Liver (tissue), 3 donors: ENCODE measurements at regions not wholly inside any gene's neighbourhood (a gene's known extent, or its start where the extent isn't known, plus 50 kb on each side); places are given as distances from the start of the nearest gene placed in this dataset.

Source experiments
- EGR1 ChIP-seq, 2 donors: IDR thresholded peaks; 2 replicates each; pipeline ENCODE4 v1.6.1; 2016 to 2018; ENCODE audit warnings: antibody characterized with exemption in 2 of 2, low read depth in 2 of 2
- GABPA ChIP-seq, 2 donors: IDR thresholded peaks in 1 of 2; conservative IDR thresholded peaks in 1 of 2; 2 replicates each; pipeline ENCODE4 v1.6.1; 2016; ENCODE audit warnings: antibody characterized with exemption in 2 of 2, mild to moderate bottlenecking in 1 of 2, moderate library complexity in 1 of 2
- HNF4G ChIP-seq: IDR thresholded peaks from 2 replicates; pipeline ENCODE4 v1.6.1; 2016; ENCODE audit warnings: antibody characterized with exemption
- JUND ChIP-seq, 2 donors: IDR thresholded peaks; 2 replicates each; pipeline ENCODE4 v1.6.1; 2016; ENCODE audit warnings: antibody characterized with exemption in 2 of 2
- RAD21 ChIP-seq, 2 donors: IDR thresholded peaks; 2 replicates each; pipeline ENCODE4 v1.6.1; 2016; ENCODE audit warnings: antibody characterized with exemption in 2 of 2, mild to moderate bottlenecking in 2 of 2
- RXRA ChIP-seq, 2 donors: IDR thresholded peaks; 2 replicates each; pipeline ENCODE4 v1.6.1; 2017 to 2018; ENCODE audit warnings: antibody characterized with exemption in 2 of 2, mild to moderate bottlenecking in 1 of 2
- SP1 ChIP-seq: IDR thresholded peaks from 2 replicates; pipeline ENCODE4 v1.6.1; 2018; ENCODE audit warnings: antibody characterized with exemption, mild to moderate bottlenecking
- TAF1 ChIP-seq: conservative IDR thresholded peaks from 2 replicates; pipeline ENCODE4 v1.6.1; 2016; ENCODE audit warnings: antibody characterized with exemption, mild to moderate bottlenecking
- YY1 ChIP-seq: IDR thresholded peaks from 2 replicates; pipeline ENCODE4 v1.6.1; 2016; ENCODE audit warnings: antibody characterized with exemption, mild to moderate bottlenecking
- TF ChIP-seq, protein P1 (sequence below): fragments of 150-350 bp; IDR thresholded peaks from 2 replicates; pipeline ENCODE4 v1.5.1; 2017; ENCODE audit warnings: improper control_type of control experiment, low read depth, low read length; ENCODE audit not compliant: missing input control
- TF ChIP-seq, protein P2 (sequence below): IDR thresholded peaks from 2 replicates; pipeline ENCODE4 v1.6.1; 2016; ENCODE audit warnings: antibody characterized with exemption, mild to moderate bottlenecking
- TF ChIP-seq, protein P3 (sequence below): IDR thresholded peaks from 2 replicates; pipeline ENCODE4 v1.6.1; 2016; ENCODE audit warnings: antibody characterized with exemption
- TF ChIP-seq, protein P4 (sequence below): IDR thresholded peaks from 2 replicates; pipeline ENCODE4 v1.6.1; 2016; ENCODE audit warnings: antibody characterized with exemption
- TF ChIP-seq, protein P5 (sequence below): IDR thresholded peaks from 2 replicates; pipeline ENCODE4 v1.6.1; 2016; ENCODE audit warnings: antibody characterized with exemption
- donor health status: healthy.
- donor health status: healthy.

DNA sequence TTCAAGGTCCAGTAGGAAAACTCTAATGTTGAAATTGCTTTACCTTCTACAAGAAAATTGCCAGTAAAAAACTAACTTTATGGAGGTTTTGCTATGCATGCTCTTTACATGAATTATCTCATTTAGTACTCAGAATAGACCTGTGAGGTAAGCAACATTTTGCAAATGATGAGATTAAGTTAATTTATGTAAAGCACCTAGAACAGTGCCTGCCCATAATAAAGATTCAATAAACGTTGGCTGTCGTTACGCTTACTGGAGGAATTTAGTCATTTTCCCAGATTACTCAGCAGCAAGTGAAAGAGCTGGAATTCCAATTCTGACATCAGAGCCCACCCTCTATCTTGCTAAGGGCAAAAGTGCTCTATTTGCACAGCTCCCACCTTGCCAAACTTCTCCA is 69.4 kb upstream of the ARID1B start:
- TF ChIP-seq SP1 (no peak), TAF1 (no peak), RXRA (IDR thresholded peaks at IDR 0.05) (no peak), EGR1 (IDR thresholded peaks at IDR 0.05; ENCODE audit: low read depth in 2 of 2) (no peak), GABPA (IDR thresholded peaks at IDR 0.05 in 1 of 2, conservative IDR thresholded peaks at IDR 0.05 in 1 of 2) (no peak), HNF4G (no peak), YY1 (no peak), JUND (IDR thresholded peaks at IDR 0.05) (no peak), RAD21 (IDR thresholded peaks at IDR 0.05) (no peak)
- TF ChIP-seq, protein P1, sequence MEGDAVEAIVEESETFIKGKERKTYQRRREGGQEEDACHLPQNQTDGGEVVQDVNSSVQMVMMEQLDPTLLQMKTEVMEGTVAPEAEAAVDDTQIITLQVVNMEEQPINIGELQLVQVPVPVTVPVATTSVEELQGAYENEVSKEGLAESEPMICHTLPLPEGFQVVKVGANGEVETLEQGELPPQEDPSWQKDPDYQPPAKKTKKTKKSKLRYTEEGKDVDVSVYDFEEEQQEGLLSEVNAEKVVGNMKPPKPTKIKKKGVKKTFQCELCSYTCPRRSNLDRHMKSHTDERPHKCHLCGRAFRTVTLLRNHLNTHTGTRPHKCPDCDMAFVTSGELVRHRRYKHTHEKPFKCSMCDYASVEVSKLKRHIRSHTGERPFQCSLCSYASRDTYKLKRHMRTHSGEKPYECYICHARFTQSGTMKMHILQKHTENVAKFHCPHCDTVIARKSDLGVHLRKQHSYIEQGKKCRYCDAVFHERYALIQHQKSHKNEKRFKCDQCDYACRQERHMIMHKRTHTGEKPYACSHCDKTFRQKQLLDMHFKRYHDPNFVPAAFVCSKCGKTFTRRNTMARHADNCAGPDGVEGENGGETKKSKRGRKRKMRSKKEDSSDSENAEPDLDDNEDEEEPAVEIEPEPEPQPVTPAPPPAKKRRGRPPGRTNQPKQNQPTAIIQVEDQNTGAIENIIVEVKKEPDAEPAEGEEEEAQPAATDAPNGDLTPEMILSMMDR, result no peak
- TF ChIP-seq, protein P2, sequence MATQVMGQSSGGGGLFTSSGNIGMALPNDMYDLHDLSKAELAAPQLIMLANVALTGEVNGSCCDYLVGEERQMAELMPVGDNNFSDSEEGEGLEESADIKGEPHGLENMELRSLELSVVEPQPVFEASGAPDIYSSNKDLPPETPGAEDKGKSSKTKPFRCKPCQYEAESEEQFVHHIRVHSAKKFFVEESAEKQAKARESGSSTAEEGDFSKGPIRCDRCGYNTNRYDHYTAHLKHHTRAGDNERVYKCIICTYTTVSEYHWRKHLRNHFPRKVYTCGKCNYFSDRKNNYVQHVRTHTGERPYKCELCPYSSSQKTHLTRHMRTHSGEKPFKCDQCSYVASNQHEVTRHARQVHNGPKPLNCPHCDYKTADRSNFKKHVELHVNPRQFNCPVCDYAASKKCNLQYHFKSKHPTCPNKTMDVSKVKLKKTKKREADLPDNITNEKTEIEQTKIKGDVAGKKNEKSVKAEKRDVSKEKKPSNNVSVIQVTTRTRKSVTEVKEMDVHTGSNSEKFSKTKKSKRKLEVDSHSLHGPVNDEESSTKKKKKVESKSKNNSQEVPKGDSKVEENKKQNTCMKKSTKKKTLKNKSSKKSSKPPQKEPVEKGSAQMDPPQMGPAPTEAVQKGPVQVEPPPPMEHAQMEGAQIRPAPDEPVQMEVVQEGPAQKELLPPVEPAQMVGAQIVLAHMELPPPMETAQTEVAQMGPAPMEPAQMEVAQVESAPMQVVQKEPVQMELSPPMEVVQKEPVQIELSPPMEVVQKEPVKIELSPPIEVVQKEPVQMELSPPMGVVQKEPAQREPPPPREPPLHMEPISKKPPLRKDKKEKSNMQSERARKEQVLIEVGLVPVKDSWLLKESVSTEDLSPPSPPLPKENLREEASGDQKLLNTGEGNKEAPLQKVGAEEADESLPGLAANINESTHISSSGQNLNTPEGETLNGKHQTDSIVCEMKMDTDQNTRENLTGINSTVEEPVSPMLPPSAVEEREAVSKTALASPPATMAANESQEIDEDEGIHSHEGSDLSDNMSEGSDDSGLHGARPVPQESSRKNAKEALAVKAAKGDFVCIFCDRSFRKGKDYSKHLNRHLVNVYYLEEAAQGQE, result no peak
- TF ChIP-seq, protein P3, sequence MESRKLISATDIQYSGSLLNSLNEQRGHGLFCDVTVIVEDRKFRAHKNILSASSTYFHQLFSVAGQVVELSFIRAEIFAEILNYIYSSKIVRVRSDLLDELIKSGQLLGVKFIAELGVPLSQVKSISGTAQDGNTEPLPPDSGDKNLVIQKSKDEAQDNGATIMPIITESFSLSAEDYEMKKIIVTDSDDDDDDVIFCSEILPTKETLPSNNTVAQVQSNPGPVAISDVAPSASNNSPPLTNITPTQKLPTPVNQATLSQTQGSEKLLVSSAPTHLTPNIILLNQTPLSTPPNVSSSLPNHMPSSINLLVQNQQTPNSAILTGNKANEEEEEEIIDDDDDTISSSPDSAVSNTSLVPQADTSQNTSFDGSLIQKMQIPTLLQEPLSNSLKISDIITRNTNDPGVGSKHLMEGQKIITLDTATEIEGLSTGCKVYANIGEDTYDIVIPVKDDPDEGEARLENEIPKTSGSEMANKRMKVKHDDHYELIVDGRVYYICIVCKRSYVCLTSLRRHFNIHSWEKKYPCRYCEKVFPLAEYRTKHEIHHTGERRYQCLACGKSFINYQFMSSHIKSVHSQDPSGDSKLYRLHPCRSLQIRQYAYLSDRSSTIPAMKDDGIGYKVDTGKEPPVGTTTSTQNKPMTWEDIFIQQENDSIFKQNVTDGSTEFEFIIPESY, result no peak
- TF ChIP-seq, protein P4, sequence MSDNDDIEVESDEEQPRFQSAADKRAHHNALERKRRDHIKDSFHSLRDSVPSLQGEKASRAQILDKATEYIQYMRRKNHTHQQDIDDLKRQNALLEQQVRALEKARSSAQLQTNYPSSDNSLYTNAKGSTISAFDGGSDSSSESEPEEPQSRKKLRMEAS, result no peak
- TF ChIP-seq, protein P5, sequence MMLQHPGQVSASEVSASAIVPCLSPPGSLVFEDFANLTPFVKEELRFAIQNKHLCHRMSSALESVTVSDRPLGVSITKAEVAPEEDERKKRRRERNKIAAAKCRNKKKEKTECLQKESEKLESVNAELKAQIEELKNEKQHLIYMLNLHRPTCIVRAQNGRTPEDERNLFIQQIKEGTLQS, result no peak
